Progenitor cell of endocrine pancreas (in vitro differentiated cells): ENCODE measurements at regions not wholly inside any gene's neighbourhood (a gene's known extent, or its start where the extent isn't known, plus 50 kb on each side); places are given as distances from the start of the nearest gene placed in this dataset.

Experiments used
- DNase-seq: peaks from one replicate; pipeline ENCODE4 v3.0.0; 2021; ENCODE audit warnings: low spot score; ENCODE audit not compliant: unreplicated experiment
- H3K27ac Mint-ChIP-seq: 2 replicates; pipeline ENCODE4 v1.8.0; 2021; ENCODE audit warnings: mild to moderate bottlenecking, moderate library complexity, mixed read lengths
- H3K27me3 Mint-ChIP-seq: 2 replicates; pipeline ENCODE4 v1.8.0; 2021; ENCODE audit warnings: mixed read lengths
- H3K36me3 Mint-ChIP-seq: 2 replicates; pipeline ENCODE4 v1.8.0; 2022; ENCODE audit warnings: mixed read lengths; ENCODE audit not compliant: insufficient read depth
- H3K4me1 Mint-ChIP-seq: 2 replicates; pipeline ENCODE4 v1.8.0; 2021; ENCODE audit warnings: low read depth, mixed read lengths
- H3K4me3 Mint-ChIP-seq: 2 replicates; pipeline ENCODE4 v1.8.0; 2021; ENCODE audit warnings: low read depth, mild to moderate bottlenecking, moderate library complexity, mixed read lengths
- H3K9me3 Mint-ChIP-seq: 2 replicates; pipeline ENCODE4 v1.8.0; 2021; ENCODE audit warnings: low read depth, mixed read lengths
- TF ChIP-seq, protein P1 (sequence below): fragments of 200-600 bp; sonication (generic); IDR thresholded peaks from one replicate; pipeline ENCODE4 v1.5.0; 2021; ENCODE audit warnings: antibody characterized with exemption, mild to moderate bottlenecking; ENCODE audit not compliant: unreplicated experiment

DNA sequence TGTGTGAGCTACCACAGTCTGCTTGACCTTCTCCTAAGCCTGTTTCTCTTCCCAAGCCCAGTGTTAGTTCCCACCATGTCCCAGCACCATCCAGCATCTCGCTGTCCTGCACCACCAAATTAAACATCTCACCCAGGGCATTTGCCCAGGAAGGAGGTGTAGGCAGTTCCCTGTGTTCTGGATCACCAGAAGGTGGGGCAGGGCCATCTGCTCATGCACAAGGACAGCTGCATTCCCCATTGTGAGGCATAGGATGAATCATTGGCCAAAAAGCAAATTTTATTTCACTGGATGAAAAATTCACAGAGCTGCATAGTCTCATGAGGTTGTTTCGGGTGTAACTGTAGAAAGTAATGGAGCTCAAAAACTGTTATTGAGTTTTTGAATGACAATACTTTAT is 89.5 kb upstream of the GRIA1 start:
- H3K36me3 Mint-ChIP-seq: no peaks in the 10 kb centered on the region
- H3K9me3 Mint-ChIP-seq: no peaks in the 10 kb centered on the region
- no peak overlapping the region for H3K27ac Mint-ChIP-seq
- peaks cover 2% of the 10 kb centered on the region for H3K4me1 Mint-ChIP-seq
- no peak overlapping the region for H3K4me3 Mint-ChIP-seq
- no peaks in the 10 kb centered on the region for H3K27me3 Mint-ChIP-seq
- DNase-seq: no peak
- TF ChIP-seq, protein P1, sequence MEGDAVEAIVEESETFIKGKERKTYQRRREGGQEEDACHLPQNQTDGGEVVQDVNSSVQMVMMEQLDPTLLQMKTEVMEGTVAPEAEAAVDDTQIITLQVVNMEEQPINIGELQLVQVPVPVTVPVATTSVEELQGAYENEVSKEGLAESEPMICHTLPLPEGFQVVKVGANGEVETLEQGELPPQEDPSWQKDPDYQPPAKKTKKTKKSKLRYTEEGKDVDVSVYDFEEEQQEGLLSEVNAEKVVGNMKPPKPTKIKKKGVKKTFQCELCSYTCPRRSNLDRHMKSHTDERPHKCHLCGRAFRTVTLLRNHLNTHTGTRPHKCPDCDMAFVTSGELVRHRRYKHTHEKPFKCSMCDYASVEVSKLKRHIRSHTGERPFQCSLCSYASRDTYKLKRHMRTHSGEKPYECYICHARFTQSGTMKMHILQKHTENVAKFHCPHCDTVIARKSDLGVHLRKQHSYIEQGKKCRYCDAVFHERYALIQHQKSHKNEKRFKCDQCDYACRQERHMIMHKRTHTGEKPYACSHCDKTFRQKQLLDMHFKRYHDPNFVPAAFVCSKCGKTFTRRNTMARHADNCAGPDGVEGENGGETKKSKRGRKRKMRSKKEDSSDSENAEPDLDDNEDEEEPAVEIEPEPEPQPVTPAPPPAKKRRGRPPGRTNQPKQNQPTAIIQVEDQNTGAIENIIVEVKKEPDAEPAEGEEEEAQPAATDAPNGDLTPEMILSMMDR: no peak

- H3K27me3 Mint-ChIP-seq: no peaks in the 10 kb centered on the region
- H3K4me1 Mint-ChIP-seq: peaks cover 2% of the 10 kb centered on the region
- no peaks in the 10 kb centered on the region for H3K36me3 Mint-ChIP-seq
- H3K4me3 Mint-ChIP-seq: no peak overlapping the region
- TF ChIP-seq, protein P1: no peak
- no peaks in the 10 kb centered on the region for H3K9me3 Mint-ChIP-seq
- no peak overlapping the region for H3K27ac Mint-ChIP-seq
- no peak for DNase-seq
Measured at GRCh38 chr5:153402550-153402949, 87.9 kb upstream of the GRIA1 start.

GRCh38 chr5:153403470-153403869 is 87.0 kb upstream of the GRIA1 start:
- TF ChIP-seq, protein P1: no peak
- Mint-ChIP-seq H3K4me3 (no peak overlapping the region), H3K36me3 (no peaks in the 10 kb centered on the region), H3K9me3 (no peaks in the 10 kb centered on the region), H3K27ac (no peak overlapping the region), H3K27me3 (no peaks in the 10 kb centered on the region), H3K4me1 (peaks cover 2% of the 10 kb centered on the region)
- DNase-seq: no peak

- Mint-ChIP-seq H3K4me3 (no peak overlapping the region), H3K9me3 (no peaks in the 10 kb centered on the region), H3K4me1 (no peaks in the 10 kb centered on the region), H3K36me3 (no peaks in the 10 kb centered on the region), H3K27ac (no peak overlapping the region), H3K27me3 (no peaks in the 10 kb centered on the region)
- TF ChIP-seq, protein P1: no peak
- no peak for DNase-seq
Measured at GRCh38 chr5:153404747-153405146, 85.7 kb upstream of the GRIA1 start.

DNA sequence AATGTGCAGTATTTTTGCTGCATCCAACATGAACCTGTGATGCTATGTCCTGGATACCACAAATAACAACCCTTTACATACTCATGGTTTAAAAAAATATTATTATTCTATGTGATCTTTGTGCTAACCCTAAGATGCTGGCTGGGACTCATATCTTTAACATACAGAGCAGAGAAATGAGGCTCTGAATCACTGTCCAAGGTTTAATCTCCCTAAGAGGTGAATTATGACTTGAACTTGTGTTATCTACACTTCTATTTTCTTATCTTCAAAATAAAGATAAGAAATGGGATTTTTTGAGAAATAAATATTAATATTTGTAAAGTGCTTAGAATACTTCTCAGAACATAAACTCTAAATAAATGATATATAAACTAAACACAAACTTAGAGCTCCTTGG is 68.8 kb upstream of the GRIA1 start:
- TF ChIP-seq, protein P1: no peak
- Mint-ChIP-seq H3K27ac (no peak overlapping the region), H3K4me1 (no peaks in the 10 kb centered on the region), H3K4me3 (no peak overlapping the region), H3K9me3 (peaks cover 6% of the 10 kb centered on the region), H3K36me3 (no peaks in the 10 kb centered on the region), H3K27me3 (peaks cover 7% of the 10 kb centered on the region)
- DNase-seq: no peak
